ENCODE measurements at regions not wholly inside any gene's neighbourhood (a gene's known extent, or its start where the extent isn't known, plus 50 kb on each side); places are given as distances from the start of the nearest gene placed in this dataset.

GRCh38 chr10:4651404-4652037 is 174.5 kb upstream of the AKR1E2 start:
- Histone ChIP-seq H3K27ac (ENCODE audit: low read length) (peak overlapping the region; percentile 89), H3K36me3 (ENCODE audit: control insufficient read depth, insufficient read depth, low read length) (no peaks in the 10 kb centered on the region), H3K9me3 (ENCODE audit: control insufficient read depth, insufficient read depth, low read depth, low read length) (peaks cover 18% of the 10 kb centered on the region; the same call in 1 of the 2 replicates), H3K4me1 (ENCODE audit: control insufficient read depth, insufficient read depth, low read length) (peaks cover 14% of the 10 kb centered on the region), H3K4me3 (ENCODE audit: low read depth in 2 of 2, low read length in 2 of 2) (no peak overlapping the region), H3K27me3 (ENCODE audit: control insufficient read depth, insufficient read depth, low read length) (no peaks in the 10 kb centered on the region)
- in situ Hi-C loops (cut with HindIII; ENCODE audit: low pct_unique_long_range_greater_than_20kb, low sequenced_read_pairs) = no loop called here
- ATAC-seq (no peak), DNase-seq (ENCODE audit: low read depth, low spot score) (no peak)
- intact Hi-C loops (cut with micrococcal nuclease; ENCODE audit: unreplicated experiment) = no loop called here
- POLR2A ChIA-PET = no interaction called here
- BruUV-seq (replicated peaks) = no TSS peak
- CTCF ChIA-PET = no interaction called here
- no peak for TF ChIP-seq TCF7L2 (IDR thresholded peaks at IDR 0.05; ENCODE audit: low read depth, low read length)
- no peak for TF ChIP-seq SIN3A (IDR thresholded peaks at IDR 0.05; ENCODE audit: borderline replicate concordance, insufficient read depth, low read depth, low read length)
- TF ChIP-seq CTCF (IDR thresholded peaks at IDR 0.05) = no peak
- no peak for TF ChIP-seq POLR2AphosphoS5 (IDR thresholded peaks at IDR 0.05; ENCODE audit: low read depth, low read length)
- TF ChIP-seq REST (IDR thresholded peaks at IDR 0.05; ENCODE audit: insufficient read depth in 1 of 2, low read depth in 2 of 2, low read length in 1 of 2) = no peak

GRCh38 chr10:4650582-4650981 is 175.4 kb upstream of the AKR1E2 start:
- Histone ChIP-seq H3K4me1 (ENCODE audit: control insufficient read depth, insufficient read depth, low read length) (peaks cover 14% of the 10 kb centered on the region), H3K27ac (ENCODE audit: low read length) (peak overlapping the region; percentile 89), H3K36me3 (ENCODE audit: control insufficient read depth, insufficient read depth, low read length) (no peaks in the 10 kb centered on the region), H3K9me3 (ENCODE audit: control insufficient read depth, insufficient read depth, low read depth, low read length) (peaks cover 18% of the 10 kb centered on the region; the same call in 1 of the 2 replicates), H3K27me3 (ENCODE audit: control insufficient read depth, insufficient read depth, low read length) (no peaks in the 10 kb centered on the region), H3K4me3 (ENCODE audit: low read depth in 2 of 2, low read length in 2 of 2) (no peak overlapping the region)
- no peak for DNase-seq (ENCODE audit: low read depth, low spot score)
- intact Hi-C loops (cut with micrococcal nuclease; ENCODE audit: unreplicated experiment) (no loop called here), in situ Hi-C loops (cut with HindIII; ENCODE audit: low pct_unique_long_range_greater_than_20kb, low sequenced_read_pairs) (no loop called here)
- ChIA-PET POLR2A (no interaction called here), CTCF (no interaction called here)
- BruUV-seq (replicated peaks) = no TSS peak
- peak; percentile 84 for ATAC-seq
- TF ChIP-seq POLR2AphosphoS5 (IDR thresholded peaks at IDR 0.05; ENCODE audit: low read depth, low read length) = no peak
- TF ChIP-seq REST (IDR thresholded peaks at IDR 0.05; ENCODE audit: insufficient read depth in 1 of 2, low read depth in 2 of 2, low read length in 1 of 2) = no peak
- TF ChIP-seq SIN3A (IDR thresholded peaks at IDR 0.05; ENCODE audit: borderline replicate concordance, insufficient read depth, low read depth, low read length) = no peak
- no peak for TF ChIP-seq TCF7L2 (IDR thresholded peaks at IDR 0.05; ENCODE audit: low read depth, low read length)
- no peak for TF ChIP-seq CTCF (IDR thresholded peaks at IDR 0.05)

Data from Panc1 (cell line).